ENCODE measurements at regions not wholly inside any gene's neighbourhood (a gene's known extent, or its start where the extent isn't known, plus 50 kb on each side); places are given as distances from the start of the nearest gene placed in this dataset.

DNA sequence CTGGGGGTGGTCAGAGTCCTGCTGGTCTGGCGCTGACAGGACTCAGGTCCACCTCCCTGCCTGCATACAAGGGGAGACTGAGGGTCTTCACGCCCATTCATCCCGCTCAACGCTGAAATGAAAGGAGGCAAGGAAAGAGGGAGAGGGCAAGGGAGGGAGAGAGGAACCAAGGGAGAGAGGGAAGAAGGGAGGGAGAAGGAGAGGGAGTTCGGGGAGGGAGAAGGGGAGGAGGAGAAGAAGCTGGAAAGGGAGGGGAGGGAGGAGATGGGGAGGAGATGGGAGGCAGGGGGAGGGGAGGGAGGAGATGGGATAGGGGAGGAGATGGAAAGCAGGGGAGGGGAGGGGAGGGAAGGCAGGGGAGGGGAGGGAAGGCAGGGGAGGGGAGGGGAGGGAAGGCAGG is 69.4 kb upstream of the INPP5A start:
- TF ChIP-seq, protein P1, sequence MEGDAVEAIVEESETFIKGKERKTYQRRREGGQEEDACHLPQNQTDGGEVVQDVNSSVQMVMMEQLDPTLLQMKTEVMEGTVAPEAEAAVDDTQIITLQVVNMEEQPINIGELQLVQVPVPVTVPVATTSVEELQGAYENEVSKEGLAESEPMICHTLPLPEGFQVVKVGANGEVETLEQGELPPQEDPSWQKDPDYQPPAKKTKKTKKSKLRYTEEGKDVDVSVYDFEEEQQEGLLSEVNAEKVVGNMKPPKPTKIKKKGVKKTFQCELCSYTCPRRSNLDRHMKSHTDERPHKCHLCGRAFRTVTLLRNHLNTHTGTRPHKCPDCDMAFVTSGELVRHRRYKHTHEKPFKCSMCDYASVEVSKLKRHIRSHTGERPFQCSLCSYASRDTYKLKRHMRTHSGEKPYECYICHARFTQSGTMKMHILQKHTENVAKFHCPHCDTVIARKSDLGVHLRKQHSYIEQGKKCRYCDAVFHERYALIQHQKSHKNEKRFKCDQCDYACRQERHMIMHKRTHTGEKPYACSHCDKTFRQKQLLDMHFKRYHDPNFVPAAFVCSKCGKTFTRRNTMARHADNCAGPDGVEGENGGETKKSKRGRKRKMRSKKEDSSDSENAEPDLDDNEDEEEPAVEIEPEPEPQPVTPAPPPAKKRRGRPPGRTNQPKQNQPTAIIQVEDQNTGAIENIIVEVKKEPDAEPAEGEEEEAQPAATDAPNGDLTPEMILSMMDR (IDR thresholded peaks at IDR 0.05; ENCODE audit: low read length): no peak
- no peak for TF ChIP-seq EZH2phosphoT487 (IDR thresholded peaks at IDR 0.05; ENCODE audit: low read length)
- TF ChIP-seq EZH2 (optimal IDR thresholded peaks at IDR 0.05; ENCODE audit: low read depth, low read length): no peak
